PC-3 (cell line): ENCODE measurements at regions not wholly inside any gene's neighbourhood (a gene's known extent, or its start where the extent isn't known, plus 50 kb on each side); places are given as distances from the start of the nearest gene placed in this dataset.

ENCODE experiments used
- EZH2phosphoT487 ChIP-seq: fragments of 300-600 bp; sonication (generic); IDR thresholded peaks from 2 replicates; pipeline ENCODE4 v1.6.1; 2018; ENCODE audit warnings: mild to moderate bottlenecking, antibody characterized with exemption, low read length, borderline replicate concordance
- TF ChIP-seq, protein P1 (sequence below): fragments of 300-600 bp; sonication (generic); conservative IDR thresholded peaks from 2 replicates; pipeline ENCODE4 v1.5.1; 2017; ENCODE audit warnings: antibody characterized with exemption, low read depth, mild to moderate bottlenecking, low read length

DNA sequence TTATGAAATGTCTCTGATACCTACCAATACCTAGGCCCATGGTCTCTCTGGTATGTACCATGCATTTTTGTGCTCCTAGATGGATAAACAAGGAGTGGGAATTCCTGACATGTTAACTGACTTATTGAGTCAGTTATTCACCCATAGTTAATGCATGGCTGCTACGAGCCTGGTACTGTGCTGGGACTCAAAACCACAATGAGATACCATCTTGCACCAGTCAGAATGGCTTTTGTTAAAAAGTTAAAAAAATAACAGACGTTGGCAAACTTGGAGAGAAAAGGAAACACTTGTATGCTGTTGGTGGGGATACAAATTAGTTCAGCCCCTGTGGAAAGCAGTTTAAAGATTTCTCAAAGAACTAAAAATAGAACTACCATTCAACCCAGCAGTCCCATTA, 293.8 kb downstream of the OSTF1 start:
- TF ChIP-seq, protein P1, sequence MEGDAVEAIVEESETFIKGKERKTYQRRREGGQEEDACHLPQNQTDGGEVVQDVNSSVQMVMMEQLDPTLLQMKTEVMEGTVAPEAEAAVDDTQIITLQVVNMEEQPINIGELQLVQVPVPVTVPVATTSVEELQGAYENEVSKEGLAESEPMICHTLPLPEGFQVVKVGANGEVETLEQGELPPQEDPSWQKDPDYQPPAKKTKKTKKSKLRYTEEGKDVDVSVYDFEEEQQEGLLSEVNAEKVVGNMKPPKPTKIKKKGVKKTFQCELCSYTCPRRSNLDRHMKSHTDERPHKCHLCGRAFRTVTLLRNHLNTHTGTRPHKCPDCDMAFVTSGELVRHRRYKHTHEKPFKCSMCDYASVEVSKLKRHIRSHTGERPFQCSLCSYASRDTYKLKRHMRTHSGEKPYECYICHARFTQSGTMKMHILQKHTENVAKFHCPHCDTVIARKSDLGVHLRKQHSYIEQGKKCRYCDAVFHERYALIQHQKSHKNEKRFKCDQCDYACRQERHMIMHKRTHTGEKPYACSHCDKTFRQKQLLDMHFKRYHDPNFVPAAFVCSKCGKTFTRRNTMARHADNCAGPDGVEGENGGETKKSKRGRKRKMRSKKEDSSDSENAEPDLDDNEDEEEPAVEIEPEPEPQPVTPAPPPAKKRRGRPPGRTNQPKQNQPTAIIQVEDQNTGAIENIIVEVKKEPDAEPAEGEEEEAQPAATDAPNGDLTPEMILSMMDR, result no peak
- no peak for TF ChIP-seq EZH2phosphoT487
